Stromal cell of bone marrow (primary cell): ENCODE measurements at regions not wholly inside any gene's neighbourhood (a gene's known extent, or its start where the extent isn't known, plus 50 kb on each side); places are given as distances from the start of the nearest gene placed in this dataset.
"Not testable (repeated sequence)": the region's sequence is repeated elsewhere in the genome, so short reads cannot be mapped to it uniquely, and the experiment has no call there.

Experiments used
- DNase-seq: peaks from one replicate; pipeline ENCODE4 v3.0.0-alpha.2; 2012; ENCODE audit warnings: low read depth

GRCh38 chr2:87539151-87539943, 208.5 kb upstream of the PLGLB2 start:
- not testable (repeated sequence) for DNase-seq

GRCh38 chr2:87540242-87540641, 207.6 kb upstream of the PLGLB2 start:
- DNase-seq: not testable (repeated sequence)

- not testable (repeated sequence) for DNase-seq
These were observed 205.2 kb upstream of the PLGLB2 start for GRCh38 chr2:87542599-87543174.

GRCh38 chr2:87543797-87544196, 204.1 kb upstream of the PLGLB2 start:
- DNase-seq: not testable (repeated sequence)

- DNase-seq: not testable (repeated sequence)
These were observed 200.8 kb upstream of the PLGLB2 start for GRCh38 chr2:87547106-87547505.

GRCh38 chr2:87547966-87548365, 199.9 kb upstream of the PLGLB2 start:
- not testable (repeated sequence) for DNase-seq

- not testable (repeated sequence) for DNase-seq
These were observed 199.0 kb upstream of the PLGLB2 start for GRCh38 chr2:87548681-87549536.

GRCh38 chr2:87549561-87550202, 198.2 kb upstream of the PLGLB2 start:
- not testable (repeated sequence) for DNase-seq

GRCh38 chr2:87554678-87555077, 193.2 kb upstream of the PLGLB2 start:
- not testable (repeated sequence) for DNase-seq

- not testable (repeated sequence) for DNase-seq
These were observed 192.8 kb upstream of the PLGLB2 start for GRCh38 chr2:87555082-87555481.

- DNase-seq: not testable (repeated sequence)
These were observed 188.9 kb upstream of the PLGLB2 start for GRCh38 chr2:87559001-87559400.

GRCh38 chr2:87559735-87560134, 188.2 kb upstream of the PLGLB2 start:
- not testable (repeated sequence) for DNase-seq

GRCh38 chr2:87565116-87565515, 182.8 kb upstream of the PLGLB2 start:
- DNase-seq: not testable (repeated sequence)

GRCh38 chr2:87566531-87566930, 181.4 kb upstream of the PLGLB2 start:
- DNase-seq: not testable (repeated sequence)

- not testable (repeated sequence) for DNase-seq
These were observed 180.8 kb upstream of the PLGLB2 start for GRCh38 chr2:87567093-87567492.

- not testable (repeated sequence) for DNase-seq
These were observed 180.0 kb upstream of the PLGLB2 start for GRCh38 chr2:87567912-87568311.

GRCh38 chr2:87568554-87569278, 179.2 kb upstream of the PLGLB2 start:
- not testable (repeated sequence) for DNase-seq

GRCh38 chr2:87569689-87570397, 178.0 kb upstream of the PLGLB2 start:
- DNase-seq: not testable (repeated sequence)

GRCh38 chr2:87571889-87572465, 175.9 kb upstream of the PLGLB2 start:
- DNase-seq: not testable (repeated sequence)

- DNase-seq: not testable (repeated sequence)
These were observed 175.0 kb upstream of the PLGLB2 start for GRCh38 chr2:87572906-87573305.
